DMS153 treated with DMSO at 0.1 percent for 48 hours (cell line): ENCODE measurements at regions not wholly inside any gene's neighbourhood (a gene's known extent, or its start where the extent isn't known, plus 50 kb on each side); places are given as distances from the start of the nearest gene placed in this dataset.

Source experiments
- DNase-seq: peaks from one replicate; lab custom pipeline; 2025; ENCODE audit not compliant: unreplicated experiment; lab: John Stamatoyannopoulos, UW

- DNase-seq = no peak
Observed at GRCh38 chr4:181330654-181331201, 912.5 kb upstream of the TENM3 start.

DNA sequence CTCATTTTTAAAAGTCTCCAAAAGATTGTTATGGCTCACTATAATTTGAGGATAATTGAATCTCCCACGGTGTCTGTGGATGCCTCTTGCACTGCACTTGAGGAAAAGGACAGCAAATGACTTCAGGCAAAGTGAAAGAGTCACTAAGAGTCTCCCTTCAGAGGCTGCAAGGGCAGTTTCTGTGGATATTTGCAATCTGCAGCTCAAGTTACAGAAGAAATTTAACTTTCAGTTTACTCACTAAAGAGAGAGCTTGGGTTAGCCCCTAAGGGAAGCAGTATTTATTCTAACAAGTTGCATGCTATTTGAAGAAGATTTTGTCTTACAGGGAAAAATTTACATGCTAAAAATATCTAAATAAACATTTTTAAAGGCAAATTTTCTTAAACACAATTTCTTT lies 912.0 kb upstream of the TENM3 start:
- DNase-seq = no peak

GRCh38 chr4:181345931-181346330 lies 897.3 kb upstream of the TENM3 start:
- DNase-seq = no peak

DNA sequence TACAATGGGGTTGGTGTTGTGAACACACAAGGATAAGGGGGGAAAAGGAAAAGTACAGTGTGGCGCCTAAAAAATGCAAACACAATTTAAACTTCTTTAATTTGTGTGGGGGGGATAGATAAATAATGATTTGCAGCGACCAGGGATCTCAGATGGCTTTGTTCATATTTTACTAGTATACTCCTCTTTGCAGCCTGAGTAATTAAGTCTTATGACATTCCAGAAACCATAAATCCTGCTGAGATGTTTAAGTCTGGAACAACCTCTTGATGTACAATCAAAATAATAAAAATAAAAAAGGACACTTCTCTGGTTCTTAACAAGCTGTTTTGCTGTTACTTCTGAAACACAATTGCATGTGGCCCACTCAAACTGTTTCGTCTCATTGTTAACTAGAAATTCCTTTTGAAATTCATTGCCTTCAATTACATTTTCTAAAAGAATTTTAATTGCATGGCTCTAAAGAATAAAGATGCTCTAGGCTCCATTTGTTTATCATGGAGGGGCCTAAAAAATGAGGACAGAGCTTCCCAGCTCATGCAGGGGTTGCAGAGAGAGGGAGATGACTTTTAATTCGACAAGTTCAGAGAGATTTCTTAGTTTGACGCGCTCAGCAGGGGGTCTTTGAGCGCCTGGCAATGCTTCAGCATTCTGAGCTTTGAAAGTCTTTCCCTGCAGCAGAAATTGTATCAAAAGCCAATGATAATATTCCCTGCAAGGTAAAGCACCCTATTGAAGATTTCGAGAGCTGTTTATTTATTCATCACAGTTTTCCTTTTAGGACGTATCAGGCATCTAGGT lies 892.4 kb upstream of the TENM3 start:
- DNase-seq = no peak

GRCh38 chr4:181364504-181364903 lies 878.7 kb upstream of the TENM3 start:
- no peak for DNase-seq

GRCh38 chr4:181365671-181366070 lies 877.5 kb upstream of the TENM3 start:
- DNase-seq = no peak

GRCh38 chr4:181372014-181372413 lies 871.2 kb upstream of the TENM3 start:
- DNase-seq = no peak

GRCh38 chr4:181376058-181376457 lies 867.1 kb upstream of the TENM3 start:
- DNase-seq = no peak

DNA sequence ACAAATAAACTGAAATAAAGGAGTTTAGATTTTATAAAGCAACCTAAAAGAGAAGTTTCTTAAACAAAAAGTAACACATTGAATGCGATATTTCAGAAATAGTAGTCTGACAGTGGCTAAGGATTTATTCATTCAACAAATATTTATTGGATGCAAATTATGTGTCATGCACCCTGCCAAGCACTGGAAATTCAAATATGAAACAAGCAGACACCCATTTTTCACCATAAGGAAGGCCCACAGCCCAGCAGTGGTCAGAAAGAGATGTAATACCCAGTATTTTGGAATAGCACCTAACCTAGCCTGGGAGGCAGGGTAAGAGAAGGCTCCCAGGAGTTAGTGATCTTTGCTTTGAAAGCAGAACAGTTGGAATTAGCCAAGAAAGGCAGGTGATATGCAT lies 855.1 kb upstream of the TENM3 start:
- DNase-seq = no peak

DNA sequence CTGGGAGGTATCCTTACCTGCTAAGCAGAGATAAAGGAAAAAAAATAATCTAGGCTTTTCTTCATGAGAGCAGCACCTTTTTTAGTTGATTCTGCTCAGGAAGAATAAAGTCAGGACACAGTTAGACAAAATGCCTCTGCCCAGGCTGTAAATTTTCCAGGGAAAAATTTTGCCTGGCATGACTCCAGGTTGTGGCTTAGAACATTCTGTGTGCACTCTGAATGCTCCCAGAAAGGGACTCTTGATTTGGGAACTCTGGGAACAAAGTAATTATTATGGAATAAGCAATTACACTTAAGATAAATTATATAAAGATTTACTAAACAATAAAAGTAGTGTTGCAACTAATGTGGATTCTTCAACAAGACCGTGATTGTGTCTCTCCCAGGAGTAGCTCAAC lies 826.2 kb upstream of the TENM3 start:
- DNase-seq = no peak

- DNase-seq = peak; percentile 53
Observed at GRCh38 chr4:181418496-181418895, 824.7 kb upstream of the TENM3 start.

DNA sequence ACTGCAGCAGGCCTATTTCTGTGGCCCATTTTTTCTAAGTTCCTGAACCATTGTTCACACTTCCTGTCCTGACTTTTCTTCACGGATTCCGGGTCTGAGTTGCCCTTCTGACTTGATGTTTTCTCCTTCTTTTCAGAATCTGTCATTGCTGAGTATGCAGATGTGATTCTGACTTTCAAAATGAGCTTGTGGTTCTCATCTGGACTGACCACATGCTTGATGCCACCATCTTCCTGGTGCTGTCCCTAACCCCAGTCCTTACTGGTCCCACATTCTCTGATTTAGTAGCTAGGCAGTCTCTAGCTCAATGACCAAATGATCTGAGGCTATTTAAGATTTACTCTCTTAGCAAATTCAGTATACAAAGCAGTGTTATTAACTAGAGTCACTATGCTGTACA lies 822.3 kb upstream of the TENM3 start:
- DNase-seq = no peak

GRCh38 chr4:181424362-181425016 lies 818.7 kb upstream of the TENM3 start:
- no peak for DNase-seq

DNA sequence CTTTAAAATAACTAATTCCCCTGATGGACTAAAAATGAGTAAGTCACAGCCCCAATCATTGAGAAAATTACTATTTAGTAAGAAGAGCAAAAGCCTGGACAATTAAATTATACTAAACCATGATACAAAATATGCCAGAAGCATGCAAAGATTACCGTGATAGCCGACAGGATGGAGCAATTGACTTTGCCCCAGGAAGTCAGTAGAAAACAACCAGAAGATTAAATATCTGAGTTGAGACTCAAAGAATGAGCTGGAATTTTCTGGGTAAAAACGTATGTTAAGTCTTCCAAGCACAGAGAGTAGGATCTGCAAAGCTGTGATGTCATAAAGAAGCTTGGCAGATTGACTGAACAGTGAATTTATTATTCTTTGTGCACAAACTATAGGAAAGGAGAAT lies 816.1 kb upstream of the TENM3 start:
- DNase-seq = no peak

DNA sequence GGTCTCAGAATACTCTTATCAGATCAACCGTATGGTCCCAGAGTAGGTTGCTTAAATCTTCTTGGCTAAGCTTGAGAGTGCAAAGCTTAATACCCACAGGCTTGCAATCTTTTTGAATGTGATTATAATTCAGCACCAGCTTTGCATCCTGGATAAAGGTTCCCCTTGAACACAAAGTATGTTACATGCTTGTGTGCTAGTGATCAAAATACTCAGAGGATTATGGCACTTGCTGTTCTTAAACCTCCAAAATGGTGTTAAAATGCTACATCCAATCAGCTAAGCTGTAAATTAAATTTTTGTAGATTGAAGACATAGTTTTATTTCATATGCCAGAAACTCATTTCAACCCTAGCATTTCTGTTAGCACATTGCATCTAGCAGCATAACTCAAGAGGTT lies 812.2 kb upstream of the TENM3 start:
- DNase-seq = no peak

DNA sequence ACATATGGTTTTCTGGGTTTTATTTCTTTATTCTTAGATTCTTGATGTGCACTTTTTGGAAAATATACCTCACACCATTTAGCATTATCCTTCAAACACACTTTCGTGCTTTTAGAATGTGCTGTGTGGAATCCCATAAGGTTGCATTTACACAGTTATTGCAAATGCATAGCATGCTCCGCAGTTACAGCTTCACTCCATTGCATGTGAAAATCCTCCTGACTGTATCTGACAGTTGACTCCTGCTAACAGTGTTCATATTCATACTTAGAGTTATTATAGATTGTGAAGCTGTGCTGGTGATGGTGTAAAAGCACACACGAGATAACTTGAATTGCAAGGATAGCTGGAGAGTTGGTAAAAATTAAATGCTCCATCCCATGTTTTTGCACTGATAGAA lies 811.5 kb upstream of the TENM3 start:
- no peak for DNase-seq

DNA sequence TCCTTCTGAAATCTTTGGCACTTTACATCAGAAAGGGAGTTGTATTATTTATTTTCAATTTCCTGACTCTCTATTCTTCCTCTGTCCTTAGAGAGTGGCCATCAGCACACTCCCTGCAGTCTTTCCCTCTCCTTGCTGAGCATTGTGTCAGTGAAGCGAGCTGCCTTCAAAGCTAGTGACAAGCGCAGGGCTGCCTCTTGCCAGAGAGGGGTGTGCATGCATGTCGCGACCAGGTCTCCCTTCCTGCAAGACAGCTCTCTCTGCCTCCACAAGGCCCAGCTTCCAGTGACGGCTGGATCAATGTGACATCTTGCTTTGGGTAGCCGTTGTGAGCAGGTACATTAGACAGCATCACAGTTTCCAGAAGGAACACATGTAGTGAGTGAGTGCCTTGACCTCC lies 810.9 kb upstream of the TENM3 start:
- DNase-seq = no peak

GRCh38 chr4:181437895-181438294 lies 805.3 kb upstream of the TENM3 start:
- DNase-seq = no peak

DNA sequence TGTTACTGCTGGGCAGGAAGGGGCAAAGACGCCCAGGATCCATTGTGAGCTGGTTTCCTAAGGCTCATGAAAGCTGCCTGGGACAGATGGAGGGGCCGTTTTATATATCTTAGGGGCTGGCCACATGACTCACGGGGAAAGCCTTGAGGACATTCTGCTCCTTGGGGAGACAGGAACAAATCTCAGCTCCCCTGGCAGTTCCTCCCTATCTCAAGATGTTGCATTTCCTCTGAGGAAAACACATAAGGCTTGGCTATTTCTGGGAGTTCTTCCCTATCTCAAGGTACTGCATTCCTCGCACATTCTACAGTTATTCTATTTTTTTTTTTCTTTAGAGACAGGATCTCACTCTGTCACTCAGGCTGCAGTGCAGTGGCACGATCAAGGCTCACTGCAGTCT lies 804.6 kb upstream of the TENM3 start:
- DNase-seq = no peak

GRCh38 chr4:181443021-181443420 lies 800.2 kb upstream of the TENM3 start:
- no peak for DNase-seq

DNA sequence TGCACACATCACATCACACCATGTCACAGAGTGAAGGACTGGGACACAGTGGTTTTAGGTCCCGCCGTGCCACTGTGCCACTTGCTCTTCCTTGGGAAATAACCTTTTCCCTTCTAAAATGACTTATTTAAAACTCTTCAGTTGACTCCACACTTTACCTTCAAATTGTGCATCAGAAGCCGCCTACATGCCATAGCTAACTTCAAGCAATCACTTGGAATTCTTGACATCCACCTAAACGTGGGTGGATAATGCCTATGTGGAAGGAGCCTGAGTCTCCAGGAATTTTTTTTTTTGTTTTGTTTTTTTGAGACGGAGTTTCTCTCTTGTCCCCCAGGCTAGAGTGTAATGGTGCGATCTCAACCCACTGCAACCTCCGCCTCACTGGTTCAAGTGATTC lies 777.4 kb upstream of the TENM3 start:
- no peak for DNase-seq

DNA sequence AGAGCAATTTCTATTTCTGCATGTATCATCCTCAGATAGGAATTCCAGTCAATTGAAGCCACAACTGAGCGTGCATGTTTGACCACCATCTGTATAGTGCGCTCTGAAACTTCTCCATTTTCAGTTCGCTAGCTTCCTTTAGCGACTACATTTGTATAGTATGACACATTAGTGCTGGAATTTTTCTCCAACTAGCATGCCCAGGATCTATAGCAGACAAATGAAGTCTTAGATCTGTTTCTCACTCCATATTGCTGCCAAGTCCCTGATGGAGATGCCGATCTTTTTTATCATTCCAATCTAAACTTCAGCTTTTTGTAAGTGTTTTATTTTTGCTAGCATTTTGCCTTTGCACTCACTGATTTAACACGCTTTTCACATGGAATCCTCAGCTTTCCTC lies 774.8 kb upstream of the TENM3 start:
- no peak for DNase-seq

GRCh38 chr4:181470306-181470705 lies 772.9 kb upstream of the TENM3 start:
- no peak for DNase-seq
